ENCODE measurements at regions not wholly inside any gene's neighbourhood (a gene's known extent, or its start where the extent isn't known, plus 50 kb on each side); places are given as distances from the start of the nearest gene placed in this dataset.

DNA sequence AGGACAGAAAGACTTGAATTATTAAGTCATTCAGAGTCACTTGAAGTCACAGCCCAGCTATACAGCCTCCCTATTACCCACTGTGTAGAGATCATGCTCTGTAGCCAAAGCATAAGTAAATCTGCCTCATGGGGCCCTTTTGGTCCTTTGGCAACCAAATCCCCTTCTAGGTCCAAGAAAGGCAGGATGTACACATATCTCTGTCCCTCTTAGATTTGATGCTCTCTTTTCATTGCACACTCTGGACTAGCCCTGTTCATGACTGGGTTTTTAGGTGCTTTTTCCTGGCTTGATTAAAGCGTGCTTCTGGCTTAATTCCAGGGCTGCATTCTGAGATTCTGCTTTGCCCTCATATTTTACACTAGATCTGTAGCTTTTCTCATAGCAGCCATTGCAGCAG lies 296.8 kb downstream of the TENT5A start:
- no peaks in the 10 kb centered on the region for H3K27me3 ChIP-seq (ENCODE audit: insufficient read depth)
- no peak overlapping the region for H3K4me3 ChIP-seq
- DNase-seq (ENCODE audit: low spot score) (no peak), ATAC-seq (no peak)
- H3K79me2 ChIP-seq (replicated peaks; ENCODE audit: insufficient read depth), result no peaks in the 10 kb centered on the region
- no peaks in the 10 kb centered on the region for H3K4me1 ChIP-seq (ENCODE audit: insufficient read depth)
- H4K20me1 ChIP-seq (replicated peaks; ENCODE audit: insufficient read depth), result no peaks in the 10 kb centered on the region
- H3F3A ChIP-seq (replicated peaks; ENCODE audit: low read depth), result no peaks in the 10 kb centered on the region
- H3K36me3 ChIP-seq (ENCODE audit: insufficient read depth), result no peaks in the 10 kb centered on the region
- Mint-ChIP-seq H3K9me3 (peaks cover 3% of the 10 kb centered on the region; the same call in 1 of the 3 replicates), H3K4me1 (no peaks in the 10 kb centered on the region), H3K4me3 (no peak overlapping the region), H3K27ac (no peak overlapping the region), H3K27me3 (ENCODE audit: insufficient read depth, low read depth, poor library complexity) (no peaks in the 10 kb centered on the region), H3K36me3 (ENCODE audit: low read depth) (no peaks in the 10 kb centered on the region; the same call in 2 of the 3 replicates)
- no peak for TF ChIP-seq ZNF462 (CRISPR knock-in tag; IDR thresholded peaks at IDR 0.05)
- no peak for TF ChIP-seq CREB1 (CRISPR knock-in tag; IDR thresholded peaks at IDR 0.05; ENCODE audit: low read depth)
- no peak for TF ChIP-seq ETS1 (IDR thresholded peaks at IDR 0.05)
- TF ChIP-seq POLR2AphosphoS5 (IDR thresholded peaks at IDR 0.05; ENCODE audit: low read depth), result no peak
- no peak for TF ChIP-seq JUNB (IDR thresholded peaks at IDR 0.05; ENCODE audit: unreplicated experiment)
- TF ChIP-seq EZH2 (IDR thresholded peaks at IDR 0.05; ENCODE audit: low read depth, unreplicated experiment), result no peak
- TF ChIP-seq STAT1 (IDR thresholded peaks at IDR 0.05; ENCODE audit: unreplicated experiment), result no peak
- no peak for TF ChIP-seq NANOG (IDR thresholded peaks at IDR 0.05; ENCODE audit: borderline replicate concordance)
- no peak for TF ChIP-seq CTCF (conservative IDR thresholded peaks at IDR 0.05; ENCODE audit: low read depth in 2 of 2)
- no peak for TF ChIP-seq REST (IDR thresholded peaks at IDR 0.05; ENCODE audit: unreplicated experiment)
- TF ChIP-seq ZNF114 (CRISPR knock-in tag; IDR thresholded peaks at IDR 0.05), result no peak
- no peak for TF ChIP-seq ZNF331 (CRISPR knock-in tag; IDR thresholded peaks at IDR 0.05; ENCODE audit: low read depth)
- no peak for TF ChIP-seq EZH2phosphoT487 (IDR thresholded peaks at IDR 0.05; ENCODE audit: unreplicated experiment)
- no peak overlapping the region for H3K27ac ChIP-seq (ENCODE audit: low read depth)
- H3K4me2 ChIP-seq, result no peak overlapping the region
- H3K9me2 ChIP-seq (ENCODE audit: insufficient read depth), result peaks cover 7% of the 10 kb centered on the region; the same call in 1 of the 2 replicates
- H2AFZ ChIP-seq, result no peak overlapping the region

Data from GM23338 (cell line).